Osteoblast (primary cell): ENCODE measurements at regions not wholly inside any gene's neighbourhood (a gene's known extent, or its start where the extent isn't known, plus 50 kb on each side); places are given as distances from the start of the nearest gene placed in this dataset.
"Not testable (repeated sequence)": the region's sequence is repeated elsewhere in the genome, so short reads cannot be mapped to it uniquely, and the experiment has no call there.

Source experiments
- DNase-seq: peaks from one replicate; pipeline ENCODE4 v3.0.0; 2011; ENCODE audit warnings: low spot score, mixed read lengths; ENCODE audit not compliant: insufficient read length; ENCODE audit errors: missing footprints
- H2AFZ ChIP-seq: 2 replicates; pipeline ENCODE4 v1.6.0; 2011; ENCODE audit warnings: mild to moderate bottlenecking, low read length
- H3K27ac ChIP-seq: 2 replicates; pipeline ENCODE4 v1.5.1; 2011; ENCODE audit warnings: mild to moderate bottlenecking, low read depth, low read length, moderate library complexity
- H3K27me3 ChIP-seq: 2 replicates; pipeline ENCODE4 v1.6.0; 2012; ENCODE audit warnings: mild to moderate bottlenecking, control low read depth, inconsistent platforms, low read length, moderate library complexity; ENCODE audit not compliant: insufficient read depth
- H3K36me3 ChIP-seq: 2 replicates; pipeline ENCODE4 v1.5.1; 2011; ENCODE audit warnings: mild to moderate bottlenecking, low read length, control low read depth, moderate library complexity; ENCODE audit not compliant: insufficient read depth
- H3K4me1 ChIP-seq: 2 replicates; pipeline ENCODE4 v1.5.1; 2011; ENCODE audit warnings: mild to moderate bottlenecking, low read length, control low read depth, moderate library complexity; ENCODE audit not compliant: insufficient read depth
- H3K4me2 ChIP-seq: 2 replicates; pipeline ENCODE4 v1.6.0; 2011; ENCODE audit warnings: mild to moderate bottlenecking, low read length; ENCODE audit not compliant: insufficient read depth
- H3K4me3 ChIP-seq: fragments of 200-600 bp; sonication (generic); 3 replicates; pipeline ENCODE4 v1.5.1; 2012; ENCODE audit warnings: mild to moderate bottlenecking, low read length, inconsistent platforms; ENCODE audit not compliant: insufficient read depth
- H3K79me2 ChIP-seq: 2 replicates; pipeline ENCODE4 v1.6.0; 2012; ENCODE audit warnings: mild to moderate bottlenecking, low read length, control low read depth, inconsistent platforms; ENCODE audit not compliant: insufficient read depth
- H3K9me3 ChIP-seq: 2 replicates; pipeline ENCODE4 v1.5.1; 2011; ENCODE audit warnings: low read depth, low read length, control low read depth
- H4K20me1 ChIP-seq: 2 replicates; pipeline ENCODE4 v1.6.0; 2012; ENCODE audit warnings: mild to moderate bottlenecking, low read length, control low read depth; ENCODE audit not compliant: insufficient read depth
- CTCF ChIP-seq: IDR thresholded peaks from 2 replicates; pipeline ENCODE4 v1.5.1; 2011; ENCODE audit warnings: mild to moderate bottlenecking, low read depth, low read length, moderate library complexity; ENCODE audit errors: extremely low read depth

DNA sequence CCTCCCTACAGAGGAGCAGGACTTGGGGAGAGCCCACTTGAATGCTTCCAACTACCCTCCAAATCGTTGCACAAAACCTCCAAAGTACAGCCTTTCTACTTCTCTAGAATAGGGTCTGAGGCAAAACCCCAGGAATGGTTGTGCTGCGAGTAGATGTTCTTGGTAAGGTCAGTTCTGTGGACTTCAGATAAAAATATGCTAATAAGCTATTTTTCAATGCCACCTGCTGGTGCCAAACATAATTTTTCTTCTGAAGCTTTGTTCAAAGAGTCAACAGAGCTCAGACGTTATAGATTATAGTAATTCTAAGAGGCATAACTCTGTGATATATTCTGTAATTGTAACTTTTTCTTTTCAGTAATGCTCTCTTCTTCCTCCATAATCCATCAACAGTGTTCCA, 425.7 kb downstream of the GPAT3 start:
- no peaks in the 10 kb centered on the region for H4K20me1 ChIP-seq
- no peak for DNase-seq
- no peaks in the 10 kb centered on the region for H3K9me3 ChIP-seq
- no peaks in the 10 kb centered on the region for H3K4me1 ChIP-seq
- H3K4me2 ChIP-seq: no peak overlapping the region
- no peak overlapping the region for H3K27ac ChIP-seq
- H3K79me2 ChIP-seq: no peaks in the 10 kb centered on the region
- no peak overlapping the region for H3K4me3 ChIP-seq
- peak overlapping the region; percentile 35 for H2AFZ ChIP-seq
- H3K27me3 ChIP-seq: no peaks in the 10 kb centered on the region
- H3K36me3 ChIP-seq: no peaks in the 10 kb centered on the region
- TF ChIP-seq CTCF: peak; percentile 38

GRCh38 chr4:83959160-83959559, 423.3 kb downstream of the GPAT3 start:
- H3K79me2 ChIP-seq: no peaks in the 10 kb centered on the region
- H3K27me3 ChIP-seq: no peaks in the 10 kb centered on the region
- no peak for DNase-seq
- no peak overlapping the region for H3K4me2 ChIP-seq
- TF ChIP-seq CTCF: no peak
- H4K20me1 ChIP-seq: no peaks in the 10 kb centered on the region
- no peak overlapping the region for H3K4me3 ChIP-seq
- H3K4me1 ChIP-seq: no peaks in the 10 kb centered on the region
- H3K36me3 ChIP-seq: no peaks in the 10 kb centered on the region
- no peak overlapping the region for H3K27ac ChIP-seq
- H2AFZ ChIP-seq: no peak overlapping the region
- H3K9me3 ChIP-seq: no peaks in the 10 kb centered on the region

- no peak overlapping the region for H3K4me3 ChIP-seq
- no peak for DNase-seq
- TF ChIP-seq CTCF: no peak
Observed at GRCh38 chr4:83947830-83948193, 411.9 kb downstream of the GPAT3 start.

GRCh38 chr4:83947125-83947829, 411.4 kb downstream of the GPAT3 start:
- TF ChIP-seq CTCF: no peak
- Histone ChIP-seq H3K9me3 (no peaks in the 10 kb centered on the region), H3K4me3 (no peak overlapping the region), H3K4me1 (no peaks in the 10 kb centered on the region), H3K79me2 (no peaks in the 10 kb centered on the region), H3K4me2 (no peak overlapping the region), H4K20me1 (no peaks in the 10 kb centered on the region), H3K36me3 (no peaks in the 10 kb centered on the region), H3K27ac (no peak overlapping the region), H3K27me3 (no peaks in the 10 kb centered on the region), H2AFZ (no peak overlapping the region)
- DNase-seq: no peak

More at GRCh38 chr4:83947830-83948193, 411.9 kb downstream of the GPAT3 start:
- H3K79me2 ChIP-seq: no peaks in the 10 kb centered on the region
- peak overlapping the region; percentile 68 for H2AFZ ChIP-seq
- no peaks in the 10 kb centered on the region for H3K27me3 ChIP-seq
- no peaks in the 10 kb centered on the region for H4K20me1 ChIP-seq
- H3K4me2 ChIP-seq: no peak overlapping the region
- H3K36me3 ChIP-seq: no peaks in the 10 kb centered on the region
- no peaks in the 10 kb centered on the region for H3K9me3 ChIP-seq
- H3K27ac ChIP-seq: no peak overlapping the region
- H3K4me1 ChIP-seq: no peaks in the 10 kb centered on the region

DNA sequence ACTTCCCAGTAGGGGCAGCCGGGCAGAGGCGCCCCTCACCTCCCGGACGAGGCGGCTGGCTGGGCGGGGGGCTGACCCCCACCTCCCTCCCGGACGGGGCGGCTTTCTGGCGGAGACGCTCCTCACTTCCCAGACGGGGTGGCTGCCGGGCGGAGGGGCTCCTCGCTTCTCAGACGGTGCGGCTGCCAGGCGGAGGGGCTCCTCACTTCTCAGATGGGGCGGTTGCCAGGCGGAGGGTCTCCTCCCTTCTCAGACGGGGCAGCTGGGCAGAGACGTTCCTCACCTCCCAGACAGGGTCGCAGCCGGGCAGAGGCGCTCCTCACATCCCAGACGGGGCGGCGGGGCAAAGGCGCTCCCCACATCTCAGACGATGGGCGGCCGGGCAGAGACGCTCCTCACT, 407.8 kb downstream of the GPAT3 start:
- DNase-seq, H2AFZ ChIP-seq, H3K9me3 ChIP-seq, H3K27ac ChIP-seq, H3K4me3 ChIP-seq, H3K79me2 ChIP-seq, H3K4me1 ChIP-seq, H4K20me1 ChIP-seq, H3K36me3 ChIP-seq, H3K27me3 ChIP-seq, H3K4me2 ChIP-seq: not testable (repeated sequence)
